Caco-2 (cell line): ENCODE measurements at regions not wholly inside any gene's neighbourhood (a gene's known extent, or its start where the extent isn't known, plus 50 kb on each side); places are given as distances from the start of the nearest gene placed in this dataset.

Experiments used
- BruUV-seq: library from RNA; stranded (reverse); fragments of 400-500 nt; replicated peaks from 2 replicates; lab custom pipeline; 2021; lab: Mats Ljungman, UMichigan
- CTCF ChIA-PET: fragments of 300-600 bp; sonication (Branson Sonifier 250); formaldehyde crosslinking; loops from one replicate; lab custom pipeline; 2022; ENCODE audit warnings: antibody characterized with exemption; lab: Charles Lee
- POLR2A ChIA-PET: fragments of 300-600 bp; sonication (Branson Sonifier 250); formaldehyde crosslinking; loops from one replicate; lab custom pipeline; 2022; ENCODE audit warnings: antibody characterized with exemption; lab: Charles Lee
- DNase-seq, 2 experiments: peaks; one replicate each; pipeline versions ENCODE4 v3.0.0 to v3.0.0-alpha.2; 2020 to 2022
- H3K27me3 ChIP-seq: replicated peaks from 2 replicates; pipeline ENCODE4 v1.6.0; 2011; ENCODE audit warnings: low read length; ENCODE audit not compliant: control insufficient read depth, insufficient read depth
- H3K36me3 ChIP-seq: 2 replicates; pipeline ENCODE4 v1.5.1; 2011; ENCODE audit warnings: low read length; ENCODE audit not compliant: control insufficient read depth, insufficient read depth
- H3K4me1 ChIP-seq: fragments of 250-450 bp; sonication (Bioruptor Pico); 2 replicates; pipeline ENCODE4 v1.5.1; 2020; ENCODE audit warnings: mild to moderate bottlenecking
- H3K4me3 ChIP-seq: 2 replicates; pipeline ENCODE4 v1.5.1; 2011; ENCODE audit warnings: low read depth, mild to moderate bottlenecking, control low read depth, low read length
- H3K9me3 ChIP-seq: fragments of 250-450 bp; sonication (Bioruptor Pico); 2 replicates; pipeline ENCODE4 v1.5.1; 2020; ENCODE audit warnings: mild to moderate bottlenecking, moderate library complexity
- H3K27ac Mint-ChIP-seq: one replicate; pipeline ENCODE4 v1.8.0; 2022; ENCODE audit warnings: mixed read lengths; ENCODE audit not compliant: unreplicated experiment
- H3K27me3 Mint-ChIP-seq: one replicate; pipeline ENCODE4 v1.8.0; 2022; ENCODE audit warnings: mixed read lengths; ENCODE audit not compliant: insufficient read depth, unreplicated experiment
- H3K36me3 Mint-ChIP-seq: one replicate; pipeline ENCODE4 v1.8.0; 2022; ENCODE audit warnings: mild to moderate bottlenecking, mixed read lengths; ENCODE audit not compliant: insufficient read depth, unreplicated experiment
- H3K4me1 Mint-ChIP-seq: one replicate; pipeline ENCODE4 v1.8.0; 2022; ENCODE audit warnings: low read depth, mixed read lengths; ENCODE audit not compliant: unreplicated experiment
- H3K4me3 Mint-ChIP-seq: one replicate; pipeline ENCODE4 v1.8.0; 2022; ENCODE audit warnings: mild to moderate bottlenecking, moderate library complexity, mixed read lengths; ENCODE audit not compliant: unreplicated experiment
- H3K9me3 Mint-ChIP-seq: one replicate; pipeline ENCODE4 v1.8.0; 2022; ENCODE audit warnings: mixed read lengths; ENCODE audit not compliant: unreplicated experiment
- CTCF ChIP-seq, 2 experiments: fragments of 200-600 bp in 1 of 2; IDR thresholded peaks; 1 replicate in 1 of 2; 2 replicates in 1 of 2; pipeline versions ENCODE4 v1.5.1 to v1.8.0; 2011 to 2022; ENCODE audit warnings: antibody characterized with exemption in 1 of 2, control low read depth in 1 of 2, inconsistent platforms in 1 of 2, low read depth in 1 of 2, low read length in 1 of 2, mild to moderate bottlenecking in 1 of 2, moderate library complexity in 1 of 2; ENCODE audit not compliant: insufficient read depth in 1 of 2, severe bottlenecking in 1 of 2, unreplicated experiment in 1 of 2
- intact Hi-C: fragments of 100-400 bp; cut with micrococcal nuclease; formaldehyde crosslinking; loops from one replicate; pipeline ENCODE4 v1.10.0; 2022; ENCODE audit not compliant: unreplicated experiment

GRCh38 chr4:124565371-124565770 is 147.2 kb downstream of the ANKRD50 start:
- CTCF ChIA-PET, result no interaction called here

GRCh38 chr4:124566030-124566429 is 146.5 kb downstream of the ANKRD50 start:
- Mint-ChIP-seq H3K9me3 (no peaks in the 10 kb centered on the region), H3K36me3 (no peaks in the 10 kb centered on the region), H3K4me3 (no peak overlapping the region), H3K27ac (no peak overlapping the region), H3K4me1 (peaks cover 19% of the 10 kb centered on the region), H3K27me3 (no peaks in the 10 kb centered on the region)
- no peak for TF ChIP-seq CTCF (IDR thresholded peaks at IDR 0.05; ENCODE audit: insufficient read depth in 1 of 2, low read depth in 1 of 2, low read length in 1 of 2, severe bottlenecking in 1 of 2, unreplicated experiment in 1 of 2)
- Histone ChIP-seq H3K4me1 (peaks cover 11% of the 10 kb centered on the region), H3K4me3 (no peak overlapping the region), H3K9me3 (no peaks in the 10 kb centered on the region), H3K36me3 (no peaks in the 10 kb centered on the region), H3K27me3 (no peaks in the 10 kb centered on the region)
- no peak for DNase-seq
- CTCF ChIA-PET, result no interaction called here
- POLR2A ChIA-PET, result no interaction called here
- intact Hi-C loops, result no loop called here
- no TSS peak for BruUV-seq

More at GRCh38 chr4:124565371-124565770, 147.2 kb downstream of the ANKRD50 start:
- no peaks in the 10 kb centered on the region for H3K27me3 ChIP-seq
- no peak for DNase-seq
- Mint-ChIP-seq H3K9me3 (no peaks in the 10 kb centered on the region), H3K36me3 (no peaks in the 10 kb centered on the region), H3K27me3 (no peaks in the 10 kb centered on the region), H3K27ac (no peak overlapping the region), H3K4me3 (no peak overlapping the region), H3K4me1 (peaks cover 19% of the 10 kb centered on the region)
- POLR2A ChIA-PET, result no interaction called here
- no peak overlapping the region for H3K4me3 ChIP-seq
- intact Hi-C loops, result no loop called here
- no peak for TF ChIP-seq CTCF (IDR thresholded peaks at IDR 0.05; ENCODE audit: insufficient read depth in 1 of 2, low read depth in 1 of 2, low read length in 1 of 2, severe bottlenecking in 1 of 2, unreplicated experiment in 1 of 2)
- no TSS peak for BruUV-seq
- H3K4me1 ChIP-seq, result peaks cover 11% of the 10 kb centered on the region
- H3K36me3 ChIP-seq, result no peaks in the 10 kb centered on the region
- no peaks in the 10 kb centered on the region for H3K9me3 ChIP-seq

GRCh38 chr4:124573056-124573455 is 139.5 kb downstream of the ANKRD50 start:
- H3K27me3 Mint-ChIP-seq, result no peaks in the 10 kb centered on the region
- no peaks in the 10 kb centered on the region for H3K36me3 Mint-ChIP-seq
- no peaks in the 10 kb centered on the region for H3K27me3 ChIP-seq
- H3K9me3 ChIP-seq, result no peaks in the 10 kb centered on the region
- no peak overlapping the region for H3K4me3 Mint-ChIP-seq
- TF ChIP-seq CTCF (IDR thresholded peaks at IDR 0.05; ENCODE audit: insufficient read depth in 1 of 2, low read depth in 1 of 2, low read length in 1 of 2, severe bottlenecking in 1 of 2, unreplicated experiment in 1 of 2), result no peak
- no TSS peak for BruUV-seq
- no peak for DNase-seq
- CTCF ChIA-PET, result no interaction called here
- H3K4me3 ChIP-seq, result no peak overlapping the region
- no peaks in the 10 kb centered on the region for H3K36me3 ChIP-seq
- no peaks in the 10 kb centered on the region for H3K4me1 ChIP-seq
- H3K4me1 Mint-ChIP-seq, result no peaks in the 10 kb centered on the region
- no peaks in the 10 kb centered on the region for H3K9me3 Mint-ChIP-seq
- no peak overlapping the region for H3K27ac Mint-ChIP-seq
- POLR2A ChIA-PET, result no interaction called here
- intact Hi-C loops, result no loop called here
